NCI-H524 (cell line): ENCODE measurements at regions not wholly inside any gene's neighbourhood (a gene's known extent, or its start where the extent isn't known, plus 50 kb on each side); places are given as distances from the start of the nearest gene placed in this dataset.
"Not testable (repeated sequence)": the region's sequence is repeated elsewhere in the genome, so short reads cannot be mapped to it uniquely, and the experiment has no call there.

Experiments
- DNase-seq, 2 experiments: peaks; one replicate each; lab custom pipeline; 2025; lab: John Stamatoyannopoulos, UW

GRCh38 chr3:102686792-102687191 lies 252.0 kb downstream of the ZPLD1 start:
- no peak for DNase-seq

GRCh38 chr3:102687851-102688555 lies 253.2 kb downstream of the ZPLD1 start:
- DNase-seq: no peak

DNA sequence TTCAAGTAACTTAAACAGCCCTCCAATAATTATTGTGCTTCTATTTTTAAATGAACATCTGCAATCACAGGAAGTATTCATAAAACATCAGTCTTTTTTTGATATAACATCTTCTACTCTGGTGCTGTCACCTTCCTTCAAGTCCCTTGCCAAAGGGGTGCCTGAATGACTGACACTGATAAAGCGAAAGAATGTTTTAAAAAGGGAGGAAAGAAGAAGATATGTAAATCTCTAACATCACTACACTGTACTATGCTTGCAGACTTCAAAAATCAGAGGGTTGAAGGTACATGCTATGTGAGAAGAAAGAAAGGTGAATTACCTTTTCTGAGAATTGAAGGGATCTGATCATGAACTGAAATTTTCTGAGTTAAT lies 253.7 kb downstream of the ZPLD1 start:
- no peak for DNase-seq

- DNase-seq: no peak
Observed at GRCh38 chr3:102691507-102691906, 256.7 kb downstream of the ZPLD1 start.

DNA sequence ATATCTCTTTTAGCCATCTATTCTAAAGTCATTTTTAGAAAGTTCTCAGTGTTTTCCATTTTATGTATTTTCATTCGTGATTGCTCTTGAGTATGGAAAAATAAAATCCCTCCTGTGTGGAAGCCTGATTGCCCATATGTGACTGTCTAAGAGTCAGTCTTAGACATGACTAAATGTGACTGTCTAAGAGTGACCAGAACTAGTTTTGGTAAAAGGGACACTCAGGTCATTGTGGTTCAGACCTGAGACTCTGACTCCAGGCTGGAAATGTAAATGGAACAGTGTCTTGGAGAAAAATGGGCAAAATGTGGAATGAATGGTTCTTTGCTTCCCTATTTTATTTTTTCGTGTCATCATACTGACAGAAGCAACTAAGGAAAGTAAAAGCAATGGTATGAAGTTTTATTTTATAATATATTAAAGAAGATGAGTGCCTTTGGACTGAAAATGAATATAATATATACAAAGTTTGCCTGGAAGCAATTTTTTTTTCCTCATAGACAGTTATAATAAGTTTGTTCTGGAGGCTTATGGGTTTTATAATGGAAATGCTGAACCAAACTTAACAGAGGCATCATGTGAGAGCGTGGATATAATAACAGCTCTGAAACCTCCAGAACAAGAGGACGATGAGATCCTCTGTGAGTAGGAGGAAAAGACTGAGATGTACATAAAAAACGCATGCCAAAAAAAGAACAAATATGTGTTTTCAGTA lies 264.4 kb downstream of the ZPLD1 start:
- DNase-seq: no peak

GRCh38 chr3:102699819-102700140 lies 265.0 kb downstream of the ZPLD1 start:
- DNase-seq: peak in 1 of 2 experiments; percentile 26

- DNase-seq: no peak
Observed at GRCh38 chr3:102712896-102713295, 278.1 kb downstream of the ZPLD1 start.

GRCh38 chr3:102714567-102714966 lies 279.8 kb downstream of the ZPLD1 start:
- DNase-seq: peak; percentile 1 to 58

DNA sequence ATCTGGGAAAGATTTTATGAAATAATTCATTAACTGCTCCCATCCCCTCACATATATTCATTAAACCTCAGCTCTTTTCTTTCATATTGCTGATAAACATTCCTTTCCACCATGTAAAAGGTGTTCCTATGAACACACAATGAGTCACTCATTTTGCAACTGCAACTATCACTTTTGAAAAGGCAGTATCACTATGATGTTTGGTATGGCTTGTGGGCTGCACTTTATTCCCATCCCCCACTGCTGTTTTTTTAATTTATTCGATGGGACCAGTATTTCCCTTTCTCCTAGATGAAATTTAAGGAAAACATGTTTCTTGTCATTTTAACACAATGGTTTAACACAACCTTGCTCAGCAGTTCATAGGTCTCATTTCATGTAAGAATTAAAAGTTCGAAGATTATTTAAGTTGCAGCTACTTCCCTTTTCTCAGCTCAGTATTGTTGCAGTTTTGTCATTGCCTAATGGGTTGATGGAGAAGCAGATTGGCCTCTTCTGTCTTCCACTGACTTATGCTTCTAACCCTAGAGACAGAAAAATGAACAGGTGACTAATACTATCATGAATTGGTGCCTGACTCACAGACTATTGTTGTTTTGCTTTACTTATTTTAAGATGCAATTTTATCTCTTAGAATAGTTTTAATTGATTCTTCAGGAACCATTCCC lies 280.3 kb downstream of the ZPLD1 start:
- DNase-seq: no peak

- no peak for DNase-seq
Observed at GRCh38 chr3:102718651-102719050, 283.8 kb downstream of the ZPLD1 start.

DNA sequence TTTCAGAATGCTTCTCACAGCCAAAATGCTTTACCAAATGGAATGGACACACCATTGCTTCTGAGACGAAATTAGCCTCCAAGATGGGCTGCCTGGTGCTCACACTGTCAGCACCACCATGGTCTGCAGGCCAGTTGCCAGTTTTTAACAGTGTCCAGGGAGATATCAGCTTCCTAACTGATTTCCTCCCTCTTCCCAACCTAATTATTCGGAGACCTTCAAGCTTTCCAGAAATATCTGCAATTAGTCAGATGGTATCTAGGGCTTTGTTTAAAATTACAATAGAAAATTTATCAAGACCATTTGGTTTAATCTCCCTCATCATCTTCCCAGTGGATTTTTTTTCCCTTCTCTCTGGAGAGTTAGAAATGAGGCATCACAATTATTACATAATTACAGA lies 287.5 kb downstream of the ZPLD1 start:
- DNase-seq: no peak

- no peak for DNase-seq
Observed at GRCh38 chr3:102727340-102727739, 292.5 kb downstream of the ZPLD1 start.

DNA sequence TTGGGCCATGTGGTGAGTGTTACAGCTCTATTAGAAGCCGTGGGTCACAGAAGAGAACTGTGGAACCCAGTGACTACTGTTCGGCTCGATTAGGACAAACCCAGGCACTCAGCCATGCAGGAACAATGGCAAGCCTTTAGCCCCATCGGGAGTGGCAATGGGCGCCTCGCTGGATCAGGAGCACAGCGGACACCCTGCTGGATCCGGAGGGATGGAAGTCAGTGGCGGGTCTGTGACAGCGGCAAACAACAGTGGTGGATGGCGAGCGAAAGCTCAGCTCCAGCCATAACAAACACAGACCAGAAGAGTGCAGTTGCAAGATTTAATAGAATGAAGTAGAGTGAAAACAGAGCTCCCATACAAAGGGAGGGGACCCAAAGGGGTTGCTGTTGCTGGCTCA lies 297.8 kb downstream of the ZPLD1 start:
- not testable (repeated sequence) for DNase-seq

DNA sequence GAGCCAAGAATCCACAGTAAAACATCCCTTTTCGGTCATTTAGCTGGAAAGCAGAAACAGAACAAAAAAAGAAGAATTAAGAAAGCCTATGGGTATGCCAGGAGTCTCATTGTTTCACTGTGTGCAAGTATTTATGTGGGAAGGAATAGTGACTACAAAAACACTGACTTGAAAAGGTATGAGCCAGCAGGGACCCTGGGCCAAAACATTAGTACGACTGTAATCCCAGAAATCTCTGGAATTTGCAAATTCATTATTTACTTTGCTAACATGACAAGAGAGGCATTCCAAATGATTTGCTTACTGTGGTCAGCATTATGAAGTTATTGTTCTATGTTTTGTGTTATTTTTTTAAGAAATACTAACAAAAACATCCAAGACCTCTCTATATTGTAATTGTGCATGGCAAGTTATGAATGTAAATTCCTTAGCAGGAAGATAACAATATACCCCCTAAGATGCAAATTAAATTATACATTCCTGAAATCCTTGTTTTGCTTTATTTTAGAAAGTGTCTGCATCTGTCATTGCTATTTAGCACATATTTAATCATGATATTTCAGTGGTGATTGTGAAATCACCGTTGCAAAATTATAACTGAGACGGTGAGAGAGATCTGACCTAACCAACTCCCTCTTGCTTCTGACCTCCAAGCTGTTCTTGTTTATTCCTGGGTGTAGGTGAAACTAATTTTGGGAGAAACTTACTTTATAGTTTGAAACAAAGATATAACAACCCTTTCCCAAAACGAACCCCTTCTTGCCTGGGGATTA lies 299.2 kb downstream of the ZPLD1 start:
- DNase-seq: no peak

GRCh38 chr3:102735311-102735710 lies 300.5 kb downstream of the ZPLD1 start:
- DNase-seq: no peak

DNA sequence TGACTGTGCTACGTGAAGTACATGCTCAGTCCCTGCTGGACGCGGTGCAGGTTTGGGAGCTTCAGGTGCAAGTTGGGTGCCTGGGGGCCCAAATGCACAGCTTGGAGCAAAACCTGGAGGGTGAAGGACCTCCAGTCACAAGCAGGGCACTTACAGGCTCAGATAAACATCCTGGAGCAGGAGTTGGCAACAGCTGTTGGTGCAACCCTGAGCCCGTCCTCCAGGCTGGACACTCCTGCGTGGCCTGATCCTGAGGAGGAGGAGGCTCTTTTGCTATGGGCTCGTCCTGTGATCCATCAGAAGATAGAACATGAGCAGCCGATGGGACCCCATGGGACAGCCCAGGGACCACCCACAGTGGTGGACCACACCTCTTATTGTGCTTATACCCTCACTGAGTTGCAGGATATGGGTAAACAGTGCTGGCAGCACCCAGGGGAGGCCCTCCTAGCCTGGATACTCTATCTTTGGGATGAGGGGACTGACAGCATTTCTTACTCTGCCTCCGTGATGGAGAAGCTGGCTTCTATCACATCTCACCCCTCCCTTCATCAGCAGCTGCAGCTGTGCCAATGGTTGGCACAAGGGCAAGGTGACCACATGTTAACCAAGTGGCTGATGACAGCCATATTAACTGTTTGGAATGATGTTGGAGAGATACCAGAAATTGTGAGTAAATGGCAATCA lies 301.6 kb downstream of the ZPLD1 start:
- no peak for DNase-seq

- no peak for DNase-seq
Observed at GRCh38 chr3:102736975-102737304, 302.1 kb downstream of the ZPLD1 start.

DNA sequence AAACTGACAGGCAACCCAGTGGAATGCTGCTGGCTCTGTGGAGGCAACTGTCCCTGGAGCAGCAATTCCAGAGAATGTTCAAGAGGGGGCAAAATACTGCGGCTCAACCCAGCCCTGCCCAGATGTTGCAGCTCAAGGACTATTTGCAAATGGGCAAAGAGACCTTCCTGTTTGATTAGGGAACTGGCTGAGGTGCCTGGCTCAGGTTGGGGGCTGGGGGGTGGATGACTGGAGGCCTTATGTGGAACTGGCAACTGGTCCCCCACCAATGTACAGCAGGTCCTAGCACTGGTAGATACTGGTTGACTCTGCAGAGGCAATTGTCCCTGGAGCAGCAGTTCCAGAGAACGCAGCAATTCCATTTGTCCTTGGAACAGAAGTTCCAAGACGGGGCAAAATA lies 302.5 kb downstream of the ZPLD1 start:
- DNase-seq: no peak

DNA sequence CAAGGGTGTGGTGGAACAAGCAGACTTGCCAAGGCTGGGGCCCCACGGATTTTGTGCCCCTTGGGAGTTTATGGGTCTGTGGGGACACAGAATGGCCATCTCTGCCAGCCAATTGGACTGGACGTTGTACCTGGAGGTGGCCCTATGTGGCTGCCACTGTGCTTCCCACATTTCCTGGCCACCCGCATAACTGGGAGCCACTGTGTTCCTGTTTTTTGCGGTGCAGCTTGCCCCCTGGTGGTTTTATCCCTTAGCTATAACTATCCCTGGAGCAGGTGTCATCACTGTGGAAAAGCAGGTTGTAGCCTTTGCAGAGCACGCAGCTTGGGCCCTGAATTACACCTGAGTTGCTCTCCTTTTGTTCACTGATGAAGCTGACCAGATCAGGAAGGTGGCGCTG lies 306.3 kb downstream of the ZPLD1 start:
- DNase-seq: peak in 1 of 2 experiments; percentile 32

GRCh38 chr3:102741694-102742093 lies 306.9 kb downstream of the ZPLD1 start:
- no peak for DNase-seq

DNA sequence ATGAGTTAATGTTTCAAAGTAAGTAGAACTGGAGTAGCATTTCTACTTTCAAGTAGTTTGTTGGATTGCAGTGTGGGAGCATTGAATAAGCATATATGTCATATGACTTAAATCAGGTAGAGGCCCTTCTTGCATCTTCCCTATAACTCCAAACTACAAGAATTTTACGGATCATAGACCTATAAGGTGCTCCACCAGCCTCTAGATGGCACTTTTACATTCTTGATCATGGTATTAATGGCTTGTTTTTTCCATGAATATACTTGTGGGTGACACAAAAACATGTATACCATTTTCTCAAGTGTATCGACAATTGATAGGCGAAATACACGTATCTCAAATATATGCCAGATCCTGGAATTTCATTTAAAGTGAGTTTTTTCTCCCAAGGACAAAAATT lies 311.1 kb downstream of the ZPLD1 start:
- DNase-seq: peak; percentile 11 to 67

- DNase-seq: no peak
Observed at GRCh38 chr3:102747611-102748010, 312.8 kb downstream of the ZPLD1 start.
